ENCODE measurements at regions not wholly inside any gene's neighbourhood (a gene's known extent, or its start where the extent isn't known, plus 50 kb on each side); places are given as distances from the start of the nearest gene placed in this dataset.

DNA sequence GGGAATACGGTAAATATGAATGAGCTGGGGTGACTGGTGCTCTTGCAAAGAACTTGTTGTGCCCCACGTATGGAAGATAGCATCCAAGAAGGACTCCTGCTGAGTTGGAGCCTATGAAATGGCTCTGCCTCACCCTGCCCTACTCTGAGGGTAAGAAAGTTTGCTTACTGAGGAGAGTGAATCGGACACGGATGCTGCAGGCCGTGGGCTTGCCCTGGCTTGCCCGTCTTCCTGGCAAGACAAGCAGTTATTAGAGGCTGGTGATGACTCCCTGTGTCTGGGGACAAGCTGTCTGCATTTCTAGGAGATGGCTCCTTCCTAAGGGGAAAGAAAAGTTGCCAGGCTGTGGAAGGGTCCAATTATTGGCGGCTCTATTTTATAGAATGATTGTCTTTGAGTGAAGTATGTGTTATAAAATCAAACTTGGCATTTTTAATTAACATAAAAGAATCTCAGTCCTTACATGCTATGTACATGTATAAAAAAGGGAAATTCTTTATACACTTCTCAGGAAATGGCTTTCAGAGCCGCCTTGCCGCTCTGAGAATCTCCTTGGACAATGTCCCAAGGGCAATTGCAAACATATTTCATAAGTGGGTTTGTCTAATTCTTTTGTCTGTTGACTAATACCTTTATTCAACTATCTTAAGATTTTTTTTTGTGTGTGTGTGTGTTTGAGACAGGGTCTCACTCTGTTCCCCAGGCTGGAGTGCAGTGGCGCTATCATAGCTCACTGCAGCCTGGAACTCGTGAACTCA is 64.6 kb downstream of the CYP26A1 start:
- H3K4me2 ChIP-seq (ENCODE audit: low read length): no peak overlapping the region
- no peak overlapping the region for H3K4me3 ChIP-seq (replicated peaks in 1 of 2; ENCODE audit: low read depth in 1 of 2, low read length in 2 of 2)
- no peaks in the 10 kb centered on the region for H3K36me3 ChIP-seq (ENCODE audit: control insufficient read depth in 1 of 2, insufficient read depth in 2 of 2, low read length in 2 of 2)
- no peaks in the 10 kb centered on the region for H3K27me3 ChIP-seq (ENCODE audit: insufficient read depth, low read length)
- H4K20me1 ChIP-seq (ENCODE audit: insufficient read depth): no peaks in the 10 kb centered on the region
- intact Hi-C loops (cut with micrococcal nuclease): no loop called here
- DNase-seq (ENCODE audit: low read depth, low spot score): no peak
- no peak overlapping the region for H3K9ac ChIP-seq (ENCODE audit: low read length)
- H3K9me3 ChIP-seq (ENCODE audit: control insufficient read depth in 1 of 2, insufficient read depth in 1 of 2, low read depth in 1 of 2, low read length in 2 of 2): no peaks in the 10 kb centered on the region
- no peaks in the 10 kb centered on the region for H3K79me2 ChIP-seq (ENCODE audit: insufficient read depth, low read length)
- ATAC-seq: no peak
- ChIA-PET POLR2A (interaction anchor here (1.4 kb wide), 1 partner anchor 8 kb away, joined by 3 read pairs; no protein-coding TSS in a partner anchor), RAD21 (ENCODE audit: low non-redundant PET in 1 of 2, low total read pairs in 2 of 2, uncharacterized antibody in 2 of 2, unreplicated experiment in 2 of 2) (no interaction called here), CTCF (interaction anchor here (1.0 to 1.6 kb wide), 2 partner anchors 11 to 22 kb away, joined by 4 read pairs; no protein-coding TSS in a partner anchor)
- no peak overlapping the region for H2AFZ ChIP-seq (ENCODE audit: low read depth, low read length, poor library complexity, severe bottlenecking)
- BruUV-seq (replicated peaks): no TSS peak
- TF ChIP-seq, protein P1, sequence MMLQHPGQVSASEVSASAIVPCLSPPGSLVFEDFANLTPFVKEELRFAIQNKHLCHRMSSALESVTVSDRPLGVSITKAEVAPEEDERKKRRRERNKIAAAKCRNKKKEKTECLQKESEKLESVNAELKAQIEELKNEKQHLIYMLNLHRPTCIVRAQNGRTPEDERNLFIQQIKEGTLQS (IDR thresholded peaks at IDR 0.05): no peak
- TF ChIP-seq, protein P2, sequence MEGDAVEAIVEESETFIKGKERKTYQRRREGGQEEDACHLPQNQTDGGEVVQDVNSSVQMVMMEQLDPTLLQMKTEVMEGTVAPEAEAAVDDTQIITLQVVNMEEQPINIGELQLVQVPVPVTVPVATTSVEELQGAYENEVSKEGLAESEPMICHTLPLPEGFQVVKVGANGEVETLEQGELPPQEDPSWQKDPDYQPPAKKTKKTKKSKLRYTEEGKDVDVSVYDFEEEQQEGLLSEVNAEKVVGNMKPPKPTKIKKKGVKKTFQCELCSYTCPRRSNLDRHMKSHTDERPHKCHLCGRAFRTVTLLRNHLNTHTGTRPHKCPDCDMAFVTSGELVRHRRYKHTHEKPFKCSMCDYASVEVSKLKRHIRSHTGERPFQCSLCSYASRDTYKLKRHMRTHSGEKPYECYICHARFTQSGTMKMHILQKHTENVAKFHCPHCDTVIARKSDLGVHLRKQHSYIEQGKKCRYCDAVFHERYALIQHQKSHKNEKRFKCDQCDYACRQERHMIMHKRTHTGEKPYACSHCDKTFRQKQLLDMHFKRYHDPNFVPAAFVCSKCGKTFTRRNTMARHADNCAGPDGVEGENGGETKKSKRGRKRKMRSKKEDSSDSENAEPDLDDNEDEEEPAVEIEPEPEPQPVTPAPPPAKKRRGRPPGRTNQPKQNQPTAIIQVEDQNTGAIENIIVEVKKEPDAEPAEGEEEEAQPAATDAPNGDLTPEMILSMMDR (IDR thresholded peaks at IDR 0.05 in 2 of 3, conservative IDR thresholded peaks at IDR 0.05 in 1 of 3; ENCODE audit: borderline replicate concordance in 1 of 3, insufficient read depth in 1 of 3, low read depth in 2 of 3, low read length in 2 of 3): no peak
- TF ChIP-seq EZH2phosphoT487 (IDR thresholded peaks at IDR 0.05; ENCODE audit: borderline replicate concordance): no peak
- TF ChIP-seq ZFX (IDR thresholded peaks at IDR 0.05): no peak
- no peak for TF ChIP-seq POLR2AphosphoS5 (IDR thresholded peaks at IDR 0.05; ENCODE audit: low read depth, low read length)
- no peak for TF ChIP-seq YY1 (IDR thresholded peaks at IDR 0.05; ENCODE audit: extremely low read depth, insufficient replicate concordance, low read depth, low read length)
- no peak for TF ChIP-seq SP1 (IDR thresholded peaks at IDR 0.05; ENCODE audit: low read depth)
- TF ChIP-seq POLR2A (IDR thresholded peaks at IDR 0.05; ENCODE audit: borderline replicate concordance, extremely low read depth, insufficient read depth, insufficient read length): no peak
- no peak for TF ChIP-seq SRF (IDR thresholded peaks at IDR 0.05; ENCODE audit: low read depth)
- TF ChIP-seq JUND (IDR thresholded peaks at IDR 0.05): no peak
- no peak for TF ChIP-seq CBX3 (IDR thresholded peaks at IDR 0.05; ENCODE audit: low read depth)
- no peak for TF ChIP-seq ZNF274 (IDR thresholded peaks at IDR 0.05; ENCODE audit: low read depth, low read length)
- TF ChIP-seq, protein P3, sequence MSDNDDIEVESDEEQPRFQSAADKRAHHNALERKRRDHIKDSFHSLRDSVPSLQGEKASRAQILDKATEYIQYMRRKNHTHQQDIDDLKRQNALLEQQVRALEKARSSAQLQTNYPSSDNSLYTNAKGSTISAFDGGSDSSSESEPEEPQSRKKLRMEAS (IDR thresholded peaks at IDR 0.05): no peak
- TF ChIP-seq FOSL1 (IDR thresholded peaks at IDR 0.05; ENCODE audit: low read depth): no peak
- TF ChIP-seq, protein P4, sequence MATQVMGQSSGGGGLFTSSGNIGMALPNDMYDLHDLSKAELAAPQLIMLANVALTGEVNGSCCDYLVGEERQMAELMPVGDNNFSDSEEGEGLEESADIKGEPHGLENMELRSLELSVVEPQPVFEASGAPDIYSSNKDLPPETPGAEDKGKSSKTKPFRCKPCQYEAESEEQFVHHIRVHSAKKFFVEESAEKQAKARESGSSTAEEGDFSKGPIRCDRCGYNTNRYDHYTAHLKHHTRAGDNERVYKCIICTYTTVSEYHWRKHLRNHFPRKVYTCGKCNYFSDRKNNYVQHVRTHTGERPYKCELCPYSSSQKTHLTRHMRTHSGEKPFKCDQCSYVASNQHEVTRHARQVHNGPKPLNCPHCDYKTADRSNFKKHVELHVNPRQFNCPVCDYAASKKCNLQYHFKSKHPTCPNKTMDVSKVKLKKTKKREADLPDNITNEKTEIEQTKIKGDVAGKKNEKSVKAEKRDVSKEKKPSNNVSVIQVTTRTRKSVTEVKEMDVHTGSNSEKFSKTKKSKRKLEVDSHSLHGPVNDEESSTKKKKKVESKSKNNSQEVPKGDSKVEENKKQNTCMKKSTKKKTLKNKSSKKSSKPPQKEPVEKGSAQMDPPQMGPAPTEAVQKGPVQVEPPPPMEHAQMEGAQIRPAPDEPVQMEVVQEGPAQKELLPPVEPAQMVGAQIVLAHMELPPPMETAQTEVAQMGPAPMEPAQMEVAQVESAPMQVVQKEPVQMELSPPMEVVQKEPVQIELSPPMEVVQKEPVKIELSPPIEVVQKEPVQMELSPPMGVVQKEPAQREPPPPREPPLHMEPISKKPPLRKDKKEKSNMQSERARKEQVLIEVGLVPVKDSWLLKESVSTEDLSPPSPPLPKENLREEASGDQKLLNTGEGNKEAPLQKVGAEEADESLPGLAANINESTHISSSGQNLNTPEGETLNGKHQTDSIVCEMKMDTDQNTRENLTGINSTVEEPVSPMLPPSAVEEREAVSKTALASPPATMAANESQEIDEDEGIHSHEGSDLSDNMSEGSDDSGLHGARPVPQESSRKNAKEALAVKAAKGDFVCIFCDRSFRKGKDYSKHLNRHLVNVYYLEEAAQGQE (IDR thresholded peaks at IDR 0.05; ENCODE audit: low read depth): no peak
- no peak for TF ChIP-seq CEBPB (IDR thresholded peaks at IDR 0.05; ENCODE audit: low read depth)
- no peak overlapping the region for H3K27ac ChIP-seq (ENCODE audit: low read depth, low read length)
- no peaks in the 10 kb centered on the region for H3K9me2 ChIP-seq (ENCODE audit: insufficient read depth)
- H3K4me1 ChIP-seq (ENCODE audit: control insufficient read depth in 1 of 2, insufficient read depth in 2 of 2, low read length in 2 of 2): peaks cover 0 to 5% of the 10 kb centered on the region in 2 experiments; a peak in 1 of 4 replicates

All from HCT116 (cell line).